ENCODE measurements at regions not wholly inside any gene's neighbourhood (a gene's known extent, or its start where the extent isn't known, plus 50 kb on each side); places are given as distances from the start of the nearest gene placed in this dataset.

- TF ChIP-seq LEF1 (IDR thresholded peaks at IDR 0.05; ENCODE audit: borderline replicate concordance) (no peak), ELF4 (IDR thresholded peaks at IDR 0.05) (no peak), FOXM1 (IDR thresholded peaks at IDR 0.05; ENCODE audit: borderline replicate concordance) (no peak), SUZ12 (IDR thresholded peaks at IDR 0.05) (no peak), SP1 (IDR thresholded peaks at IDR 0.05) (no peak), NFRKB (IDR thresholded peaks at IDR 0.05) (no peak), ARNT (IDR thresholded peaks at IDR 0.05) (no peak), BHLHE40 (IDR thresholded peaks at IDR 0.05; ENCODE audit: borderline replicate concordance) (no peak), FOXK2 (IDR thresholded peaks at IDR 0.05) (no peak)
- TF ChIP-seq, protein P1, sequence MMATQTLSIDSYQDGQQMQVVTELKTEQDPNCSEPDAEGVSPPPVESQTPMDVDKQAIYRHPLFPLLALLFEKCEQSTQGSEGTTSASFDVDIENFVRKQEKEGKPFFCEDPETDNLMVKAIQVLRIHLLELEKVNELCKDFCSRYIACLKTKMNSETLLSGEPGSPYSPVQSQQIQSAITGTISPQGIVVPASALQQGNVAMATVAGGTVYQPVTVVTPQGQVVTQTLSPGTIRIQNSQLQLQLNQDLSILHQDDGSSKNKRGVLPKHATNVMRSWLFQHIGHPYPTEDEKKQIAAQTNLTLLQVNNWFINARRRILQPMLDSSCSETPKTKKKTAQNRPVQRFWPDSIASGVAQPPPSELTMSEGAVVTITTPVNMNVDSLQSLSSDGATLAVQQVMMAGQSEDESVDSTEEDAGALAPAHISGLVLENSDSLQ (IDR thresholded peaks at IDR 0.05), result no peak
These were observed 2753.0 kb downstream of the PCDH9 start for GRCh38 chr13:64477146-64477545.

Data from HEK293T (cell line).